Gastrocnemius medialis (tissue), 4 donors: ENCODE measurements at regions not wholly inside any gene's neighbourhood (a gene's known extent, or its start where the extent isn't known, plus 50 kb on each side); places are given as distances from the start of the nearest gene placed in this dataset.

Experiments used
- POLR2A ChIP-seq, 2 donors: fragments of 450-650 bp; IDR thresholded peaks; one replicate each; pipeline ENCODE4 v1.6.1; 2017; ENCODE audit warnings: antibody characterized with exemption in 2 of 2, mild to moderate bottlenecking in 2 of 2, moderate library complexity in 2 of 2
- TF ChIP-seq, protein P1 (sequence below), 5 experiments: fragments of 450-650 bp in 3 of 5; fragments of 200-600 bp in 2 of 5; sonication (generic) in 2 of 5; IDR thresholded peaks in 4 of 5; conservative IDR thresholded peaks in 1 of 5; 1 replicate in 4 of 5; 2 replicates in 1 of 5; pipeline ENCODE4 v1.5.1; 2016 to 2019; ENCODE audit warnings: antibody characterized with exemption in 5 of 5, mild to moderate bottlenecking in 3 of 5, moderate library complexity in 3 of 5

DNA sequence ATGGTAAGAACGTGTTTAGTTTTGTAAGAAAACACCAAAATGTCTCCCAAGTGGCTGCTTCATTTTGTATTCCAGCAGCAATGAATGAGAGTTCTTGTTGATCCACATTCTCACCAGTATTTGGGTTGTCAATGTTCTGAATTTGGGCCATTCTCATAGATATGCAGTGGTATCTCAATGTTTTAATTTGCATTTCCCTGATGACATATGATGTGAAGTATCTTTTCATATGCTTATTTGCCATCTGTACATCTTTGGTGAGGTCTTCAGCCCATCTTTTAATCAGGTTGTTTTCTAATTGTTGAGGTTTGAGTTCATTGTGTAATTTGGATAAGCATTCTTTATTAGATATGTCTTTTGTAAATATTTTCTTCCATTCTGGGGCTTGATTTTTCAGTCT is 436.8 kb upstream of the IRAK1BP1 start:
- TF ChIP-seq, protein P1, sequence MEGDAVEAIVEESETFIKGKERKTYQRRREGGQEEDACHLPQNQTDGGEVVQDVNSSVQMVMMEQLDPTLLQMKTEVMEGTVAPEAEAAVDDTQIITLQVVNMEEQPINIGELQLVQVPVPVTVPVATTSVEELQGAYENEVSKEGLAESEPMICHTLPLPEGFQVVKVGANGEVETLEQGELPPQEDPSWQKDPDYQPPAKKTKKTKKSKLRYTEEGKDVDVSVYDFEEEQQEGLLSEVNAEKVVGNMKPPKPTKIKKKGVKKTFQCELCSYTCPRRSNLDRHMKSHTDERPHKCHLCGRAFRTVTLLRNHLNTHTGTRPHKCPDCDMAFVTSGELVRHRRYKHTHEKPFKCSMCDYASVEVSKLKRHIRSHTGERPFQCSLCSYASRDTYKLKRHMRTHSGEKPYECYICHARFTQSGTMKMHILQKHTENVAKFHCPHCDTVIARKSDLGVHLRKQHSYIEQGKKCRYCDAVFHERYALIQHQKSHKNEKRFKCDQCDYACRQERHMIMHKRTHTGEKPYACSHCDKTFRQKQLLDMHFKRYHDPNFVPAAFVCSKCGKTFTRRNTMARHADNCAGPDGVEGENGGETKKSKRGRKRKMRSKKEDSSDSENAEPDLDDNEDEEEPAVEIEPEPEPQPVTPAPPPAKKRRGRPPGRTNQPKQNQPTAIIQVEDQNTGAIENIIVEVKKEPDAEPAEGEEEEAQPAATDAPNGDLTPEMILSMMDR (IDR thresholded peaks at IDR 0.05 in 4 of 5, conservative IDR thresholded peaks at IDR 0.05 in 1 of 5) = no peak
- TF ChIP-seq POLR2A (IDR thresholded peaks at IDR 0.05) = no peak
